Lower leg skin (tissue), 3 donors: ENCODE measurements at regions not wholly inside any gene's neighbourhood (a gene's known extent, or its start where the extent isn't known, plus 50 kb on each side); places are given as distances from the start of the nearest gene placed in this dataset.

Experiments
- CTCF ChIP-seq, 3 donors: fragments of 450-650 bp; IDR thresholded peaks; one replicate each; pipeline ENCODE4 v1.5.1; 2016; ENCODE audit warnings: antibody characterized with exemption in 3 of 3, mild to moderate bottlenecking in 3 of 3, moderate library complexity in 2 of 3
- POLR2A ChIP-seq, 2 donors: fragments of 450-650 bp; IDR thresholded peaks; one replicate each; pipeline ENCODE4 v1.6.1; 2016 to 2017; ENCODE audit warnings: antibody characterized with exemption in 2 of 2, mild to moderate bottlenecking in 1 of 2, moderate library complexity in 1 of 2

DNA sequence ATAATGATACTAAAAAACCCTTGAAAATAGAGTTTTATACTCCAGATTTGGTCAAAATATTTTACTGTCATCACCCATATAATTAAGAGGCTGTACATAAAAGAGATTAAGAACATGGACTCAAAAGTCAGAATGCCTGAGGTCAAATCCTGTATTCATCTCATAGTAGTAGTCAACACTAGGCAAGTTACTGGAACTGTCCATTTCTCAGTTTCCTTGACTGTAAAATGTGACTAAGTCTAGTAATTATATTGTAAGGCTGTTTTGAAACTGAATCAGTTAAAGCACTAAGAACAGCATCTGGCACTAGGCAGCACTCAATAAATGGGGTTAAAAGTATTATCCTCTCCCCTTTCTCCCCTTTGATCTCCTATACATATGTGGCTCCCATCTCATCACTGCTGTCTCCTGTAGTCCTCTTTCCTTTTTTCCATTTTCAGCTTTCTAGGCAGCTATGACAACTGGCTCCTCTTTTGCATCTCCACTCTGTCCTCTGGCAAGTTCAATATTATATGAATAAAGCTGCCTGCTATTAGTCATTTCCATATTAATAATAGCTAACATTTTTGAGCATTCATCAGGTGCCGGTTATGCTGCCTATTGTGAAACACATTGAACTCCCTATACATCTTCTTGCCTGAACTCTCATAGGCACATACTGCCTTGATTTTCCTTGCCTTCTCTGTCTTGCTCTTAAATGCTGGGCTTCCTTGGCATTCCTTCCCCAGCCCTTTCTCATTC is 185.8 kb upstream of the NREP start:
- TF ChIP-seq CTCF (IDR thresholded peaks at IDR 0.05) (no peak), POLR2A (IDR thresholded peaks at IDR 0.05) (no peak)
